Activated CD8-positive, alpha-beta memory T cell treated with anti-CD3 and anti-CD28 coated beads, Interleukin-2, amount 50 U/mL, for 1 hour (primary cell): ENCODE measurements at regions not wholly inside any gene's neighbourhood (a gene's known extent, or its start where the extent isn't known, plus 50 kb on each side); places are given as distances from the start of the nearest gene placed in this dataset.
"Not testable (repeated sequence)": the region's sequence is repeated elsewhere in the genome, so short reads cannot be mapped to it uniquely, and the experiment has no call there.

ENCODE experiments used
- DNase-seq: peaks from one replicate; pipeline ENCODE4 v3.0.0-alpha.2; 2020; ENCODE audit errors: extremely low read depth

- DNase-seq = no peak
These were observed 161.5 kb upstream of the CDH4 start for GRCh38 chr20:61090541-61090940.

GRCh38 chr20:61092251-61092650 lies 159.8 kb upstream of the CDH4 start:
- DNase-seq = no peak

- DNase-seq = no peak
These were observed 157.5 kb upstream of the CDH4 start for GRCh38 chr20:61094581-61094980.

- no peak for DNase-seq
These were observed 155.6 kb upstream of the CDH4 start for GRCh38 chr20:61096463-61096862.

DNA sequence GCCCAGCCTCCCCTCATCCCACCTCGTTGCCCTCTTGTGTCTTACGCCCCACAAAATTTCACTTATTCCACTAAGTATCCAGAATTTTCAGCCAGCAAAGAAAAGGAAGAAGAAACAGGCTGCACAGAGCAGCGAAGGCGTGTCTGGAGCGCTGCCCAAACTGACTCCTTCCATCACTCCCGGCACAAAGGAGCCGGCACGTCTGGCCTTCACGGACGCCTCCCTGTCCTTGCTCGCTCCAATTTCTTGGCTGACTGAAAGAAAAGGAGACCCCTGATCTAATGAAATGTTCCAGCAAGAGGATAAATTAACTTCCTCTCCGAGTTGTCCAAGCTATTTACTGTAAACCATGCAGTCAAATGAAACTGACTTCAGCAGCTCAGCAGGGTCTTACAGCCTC lies 152.3 kb upstream of the CDH4 start:
- DNase-seq = no peak

DNA sequence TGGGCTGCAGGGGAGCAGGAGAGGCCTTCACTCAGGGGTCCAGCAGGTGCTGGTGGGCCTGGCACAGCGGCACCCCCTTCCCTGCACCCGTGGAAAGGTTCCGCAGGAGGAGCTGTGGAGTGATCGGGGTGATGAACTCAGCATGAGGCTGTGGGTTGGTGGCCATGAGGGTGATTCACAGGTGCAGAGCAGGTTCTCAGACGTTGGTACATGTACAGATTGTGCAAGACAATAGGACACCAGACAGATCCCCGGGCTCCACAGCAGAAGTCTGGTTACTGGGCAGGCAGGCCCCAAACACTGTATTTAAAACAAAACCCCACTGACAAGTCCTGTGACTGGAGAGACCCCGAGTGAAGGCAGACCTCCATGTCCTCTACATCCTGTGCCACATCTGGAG lies 151.6 kb upstream of the CDH4 start:
- no peak for DNase-seq

GRCh38 chr20:61101321-61101720 lies 150.7 kb upstream of the CDH4 start:
- not testable (repeated sequence) for DNase-seq

- DNase-seq = no peak
These were observed 147.8 kb upstream of the CDH4 start for GRCh38 chr20:61104232-61104631.

GRCh38 chr20:61105395-61105794 lies 146.7 kb upstream of the CDH4 start:
- no peak for DNase-seq

DNA sequence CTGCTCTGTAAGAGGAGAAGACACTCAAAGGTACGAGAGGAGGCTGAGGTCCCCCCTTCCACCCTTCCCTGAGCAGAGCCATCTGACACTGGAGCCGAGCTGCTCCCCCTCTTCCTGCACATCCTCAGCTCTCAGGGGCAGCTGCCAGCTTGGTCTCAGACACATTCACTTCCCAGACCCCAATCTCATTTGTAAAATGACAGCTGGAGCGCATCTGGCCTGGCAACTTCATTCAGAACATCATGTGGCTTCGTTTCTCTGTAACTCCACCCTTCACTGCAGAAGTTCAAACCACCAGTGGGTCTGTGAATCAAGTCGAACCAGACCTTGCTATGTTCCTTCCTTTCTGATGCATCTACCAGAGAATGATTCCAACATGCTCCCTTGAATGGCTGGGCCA lies 145.6 kb upstream of the CDH4 start:
- DNase-seq = no peak

GRCh38 chr20:61109221-61109805 lies 142.7 kb upstream of the CDH4 start:
- DNase-seq = no peak

DNA sequence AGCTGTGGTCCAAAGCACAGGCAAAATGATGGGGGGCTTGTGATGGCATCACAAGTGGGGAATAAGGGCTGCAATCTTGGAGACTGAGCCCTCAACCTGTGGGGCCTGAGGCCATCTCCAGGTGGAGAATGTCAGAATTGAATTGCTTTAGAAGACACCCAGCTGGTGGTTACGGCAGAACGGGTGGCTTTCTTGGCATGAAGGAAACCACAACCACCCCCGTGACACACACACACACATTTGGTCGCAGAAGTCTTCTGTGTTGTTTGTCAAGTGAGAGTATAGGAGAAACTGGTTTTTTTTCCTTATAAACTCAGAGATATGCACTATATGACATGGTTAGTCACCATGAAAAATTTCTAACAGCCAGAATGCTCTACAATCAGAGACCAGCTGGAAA lies 139.5 kb upstream of the CDH4 start:
- DNase-seq = no peak

DNA sequence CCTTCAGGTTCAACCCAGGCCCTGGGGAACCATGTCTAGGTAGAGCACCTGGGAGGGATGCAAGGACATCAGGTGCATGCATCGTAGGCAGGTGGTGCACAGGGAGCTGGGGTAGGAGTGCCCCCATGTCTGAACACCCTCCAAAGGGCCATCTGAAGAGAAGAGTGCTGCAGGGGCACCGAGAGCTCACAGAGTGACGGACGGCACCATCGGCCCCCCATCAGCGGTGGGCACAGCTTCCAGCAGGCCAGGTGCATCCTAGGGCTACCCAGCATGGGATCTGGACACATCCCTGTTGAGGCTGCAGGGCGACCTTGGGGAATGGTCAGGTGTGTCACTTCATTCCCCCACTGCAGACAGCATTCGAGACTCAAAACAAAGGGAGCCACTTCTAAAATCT lies 138.3 kb upstream of the CDH4 start:
- no peak for DNase-seq

DNA sequence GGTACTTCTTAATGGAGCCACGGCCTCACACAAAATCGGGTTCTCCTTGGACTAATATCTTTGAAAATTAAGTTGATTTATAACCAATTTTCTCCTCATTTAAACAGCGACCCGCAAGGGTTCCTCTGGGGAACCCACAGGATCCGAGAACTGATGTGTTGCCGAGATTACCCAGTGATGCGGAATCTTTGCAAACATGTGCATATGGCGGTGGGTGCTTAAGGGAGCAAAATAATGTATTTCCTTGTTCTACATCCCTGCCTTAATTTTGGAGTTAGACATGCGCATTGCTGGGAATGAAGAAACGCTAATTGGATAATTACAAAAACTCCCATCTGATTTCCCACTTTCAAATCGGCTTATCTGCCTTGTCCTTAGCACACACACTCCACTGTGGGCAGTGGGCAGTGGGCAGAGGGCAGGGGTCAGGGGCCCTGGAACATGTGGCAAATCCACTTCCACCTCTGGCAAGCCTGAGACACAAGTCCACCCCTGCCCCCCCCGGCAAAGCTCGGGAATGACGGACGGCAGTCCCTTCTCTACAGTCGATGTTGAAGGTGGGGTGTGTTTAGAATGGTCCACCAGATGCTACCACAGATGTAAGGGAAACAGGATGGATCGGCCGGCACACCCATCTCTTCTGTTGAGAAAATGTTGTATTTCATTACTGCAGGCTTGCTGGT lies 137.4 kb upstream of the CDH4 start:
- no peak for DNase-seq

DNA sequence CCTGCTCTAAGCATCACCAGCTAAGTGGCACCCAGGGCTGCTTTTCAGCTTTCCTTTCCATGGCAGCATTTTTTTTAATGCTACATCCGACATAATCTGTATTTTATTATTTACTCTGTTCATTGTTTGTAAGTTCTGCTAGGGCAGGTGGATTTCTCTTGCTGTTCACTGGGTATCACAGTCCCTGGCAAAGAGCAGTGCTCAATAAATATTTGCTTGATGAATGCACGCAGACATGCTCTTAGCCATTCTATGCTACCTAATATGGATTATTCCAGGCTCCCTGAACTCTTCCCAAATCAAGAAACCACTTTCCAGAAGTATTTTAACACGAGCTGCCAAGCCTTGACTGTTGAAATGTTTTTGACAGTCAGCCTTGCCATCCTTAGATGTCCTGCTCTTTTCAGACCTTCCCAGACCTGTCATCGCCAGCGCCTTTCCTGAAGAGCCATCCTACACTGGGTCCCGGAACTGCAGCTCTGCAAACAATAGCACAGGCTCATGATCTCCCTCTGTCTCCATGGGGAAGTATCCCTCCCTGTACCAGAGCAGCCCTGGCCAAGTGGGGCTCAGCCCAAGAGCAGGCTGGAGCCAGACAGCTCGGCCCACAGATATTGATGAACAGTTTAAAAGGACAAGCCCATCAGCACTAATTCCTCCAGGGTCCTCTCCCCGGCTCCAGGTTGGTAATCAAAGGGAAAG lies 136.5 kb upstream of the CDH4 start:
- no peak for DNase-seq

DNA sequence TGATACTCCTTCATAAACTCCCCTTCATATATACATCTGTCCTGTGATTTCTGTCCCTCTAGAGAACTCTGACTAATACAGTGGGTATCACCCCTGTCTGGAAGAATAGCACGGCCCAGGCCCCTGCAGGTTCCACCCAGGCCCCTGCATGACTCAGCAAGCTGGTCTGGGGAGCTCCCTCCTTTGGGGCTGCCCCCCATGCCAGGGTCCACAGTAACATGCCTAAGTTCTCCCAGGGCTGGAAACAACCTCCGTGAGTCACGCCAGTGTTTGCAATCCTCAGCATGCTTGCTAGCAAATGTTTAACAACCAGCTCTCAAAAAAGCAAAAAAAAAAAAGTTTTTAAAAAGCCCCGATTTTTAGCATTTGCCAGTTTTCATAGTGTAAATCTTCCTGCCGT lies 134.3 kb upstream of the CDH4 start:
- no peak for DNase-seq

DNA sequence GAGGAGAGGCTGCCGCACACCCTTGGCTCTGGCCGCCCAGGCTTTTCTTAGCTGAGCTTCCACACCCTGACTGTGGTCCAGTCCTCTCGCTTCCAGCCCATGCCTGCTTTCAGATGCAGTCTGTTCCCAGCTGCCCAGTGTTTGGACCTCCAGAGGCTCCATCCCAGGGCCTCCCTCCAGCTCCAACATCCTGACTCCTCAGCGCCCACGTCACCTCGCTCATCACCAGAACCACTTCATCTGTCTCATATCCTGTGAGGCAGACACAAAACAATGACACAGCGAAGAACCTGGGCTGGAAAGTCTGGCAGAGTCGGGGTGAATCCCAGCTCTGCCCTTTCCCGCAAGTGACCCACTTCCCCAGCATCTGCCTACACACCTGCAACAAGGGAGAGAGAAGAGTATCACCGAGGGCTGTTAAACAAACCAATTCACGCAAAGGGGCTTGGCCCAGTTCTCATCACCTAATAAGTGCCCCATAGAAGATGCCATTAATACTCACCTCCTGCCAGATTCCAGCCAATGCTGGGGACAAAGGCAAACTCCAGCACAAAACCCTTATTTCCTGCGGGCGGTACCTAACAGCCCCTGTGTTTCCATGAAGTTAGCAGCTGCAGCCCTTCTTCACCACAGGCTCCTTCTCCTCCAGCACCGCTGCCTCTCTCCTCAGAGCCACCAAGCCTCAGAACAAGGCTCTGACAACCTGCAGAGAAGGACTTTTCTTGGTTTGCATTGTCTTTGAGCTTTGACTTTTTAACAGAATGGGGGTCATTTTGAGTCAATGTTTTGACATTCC lies 133.4 kb upstream of the CDH4 start:
- no peak for DNase-seq

DNA sequence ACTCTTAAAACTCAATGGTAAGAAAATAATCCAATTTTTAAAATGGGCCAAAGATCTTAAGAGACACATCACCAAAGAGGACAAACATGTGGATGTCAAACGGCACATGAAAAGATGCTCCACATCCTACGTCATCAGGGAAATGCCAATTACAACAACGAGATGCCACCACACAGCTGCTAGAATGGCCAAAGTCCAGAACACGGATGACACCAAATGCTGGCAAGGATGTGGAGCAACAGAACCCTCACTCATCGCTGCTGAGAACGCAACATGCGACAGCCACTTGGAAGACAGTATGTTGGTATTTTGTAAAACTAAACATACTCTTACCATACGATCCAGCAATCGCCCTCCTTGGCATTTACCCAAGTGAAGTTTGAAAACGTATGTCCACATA lies 132.8 kb upstream of the CDH4 start:
- no peak for DNase-seq

DNA sequence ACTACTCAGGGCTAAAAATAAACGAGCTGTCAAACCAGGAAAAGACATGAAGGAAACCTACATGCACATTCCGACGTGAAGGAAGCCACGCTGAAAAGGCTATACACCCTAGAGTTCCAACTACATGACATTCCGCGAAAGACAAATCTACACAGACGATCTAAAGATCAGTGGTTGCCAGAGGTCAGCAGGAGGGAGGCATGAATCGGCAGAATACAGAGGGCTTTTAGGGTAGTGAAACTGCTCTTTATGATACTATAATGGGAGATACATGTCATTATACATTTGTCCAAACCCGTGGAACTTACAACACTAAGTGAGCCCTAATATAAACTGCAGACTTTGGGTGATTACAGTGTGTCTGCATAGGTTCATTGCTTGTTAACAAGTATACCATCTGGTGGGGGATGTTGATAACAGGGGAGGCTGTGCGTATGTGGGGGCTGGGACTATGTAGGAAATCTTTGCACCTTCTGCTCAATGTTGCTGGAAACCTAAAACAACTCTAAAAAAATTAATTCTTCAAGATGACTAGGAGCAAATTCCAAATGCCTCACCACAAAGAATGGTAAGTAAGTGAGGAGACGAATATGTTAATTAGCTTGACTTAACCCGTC lies 132.2 kb upstream of the CDH4 start:
- DNase-seq = no peak

DNA sequence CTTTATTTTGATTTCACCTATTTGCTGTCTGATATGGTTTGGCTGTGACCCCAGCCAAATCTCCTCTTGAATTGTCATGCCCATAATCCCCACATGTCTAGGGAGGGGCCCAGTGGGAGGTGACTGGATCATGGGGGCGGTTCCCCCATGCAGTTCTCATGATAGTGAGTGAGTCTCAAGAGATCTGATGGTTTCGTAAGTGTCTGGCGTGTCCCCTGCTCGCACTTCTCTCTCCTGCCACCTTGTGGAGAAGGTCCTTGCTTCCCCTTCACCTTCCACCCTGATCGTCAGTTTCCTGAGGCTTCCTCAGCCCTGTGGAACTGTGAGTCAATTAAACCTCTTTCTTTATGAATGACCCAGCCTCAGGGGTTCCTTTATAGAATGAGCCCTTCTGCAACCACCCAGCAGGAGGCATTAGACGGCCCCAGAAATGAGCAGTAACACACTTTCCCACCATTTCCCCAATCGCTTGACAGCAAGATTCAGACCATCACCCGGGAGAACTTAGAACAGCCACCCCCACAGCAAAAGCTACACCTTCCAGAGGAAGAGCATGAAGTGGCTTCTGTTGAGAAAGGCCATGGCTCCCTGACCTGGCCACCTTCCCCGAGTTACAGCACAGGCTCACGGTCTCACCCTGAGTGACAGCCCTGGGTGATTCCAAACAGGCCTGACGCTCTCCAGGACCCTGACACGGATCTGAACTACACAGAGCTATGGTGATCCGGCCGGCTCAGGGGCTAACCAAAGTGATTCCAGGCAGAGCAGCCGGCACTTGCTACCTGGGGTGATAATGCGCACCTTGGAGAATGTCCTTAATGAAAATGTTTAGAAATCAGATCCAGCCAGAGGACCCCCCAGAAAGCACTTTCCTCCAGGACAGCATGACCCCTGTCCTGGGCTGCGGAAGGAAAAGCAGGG lies 131.2 kb upstream of the CDH4 start:
- DNase-seq = no peak

- no peak for DNase-seq
These were observed 130.4 kb upstream of the CDH4 start for GRCh38 chr20:61121661-61122060.
